Tibial nerve (tissue), 3 donors: ENCODE measurements at regions not wholly inside any gene's neighbourhood (a gene's known extent, or its start where the extent isn't known, plus 50 kb on each side); places are given as distances from the start of the nearest gene placed in this dataset.

Experiments used
- POLR2A ChIP-seq, 2 donors: fragments of 450-650 bp; IDR thresholded peaks; one replicate each; pipeline ENCODE4 v1.6.1; 2017; ENCODE audit warnings: antibody characterized with exemption in 2 of 2, mild to moderate bottlenecking in 2 of 2, moderate library complexity in 2 of 2
- TF ChIP-seq, protein P1 (sequence below), 5 experiments: fragments of 200-600 bp in 3 of 5; fragments of 450-650 bp in 2 of 5; sonication (generic) in 3 of 5; IDR thresholded peaks; one replicate each; pipeline ENCODE4 v1.5.1; 2016 to 2019; ENCODE audit warnings: antibody characterized with exemption in 5 of 5, mild to moderate bottlenecking in 3 of 5, moderate library complexity in 2 of 5

DNA sequence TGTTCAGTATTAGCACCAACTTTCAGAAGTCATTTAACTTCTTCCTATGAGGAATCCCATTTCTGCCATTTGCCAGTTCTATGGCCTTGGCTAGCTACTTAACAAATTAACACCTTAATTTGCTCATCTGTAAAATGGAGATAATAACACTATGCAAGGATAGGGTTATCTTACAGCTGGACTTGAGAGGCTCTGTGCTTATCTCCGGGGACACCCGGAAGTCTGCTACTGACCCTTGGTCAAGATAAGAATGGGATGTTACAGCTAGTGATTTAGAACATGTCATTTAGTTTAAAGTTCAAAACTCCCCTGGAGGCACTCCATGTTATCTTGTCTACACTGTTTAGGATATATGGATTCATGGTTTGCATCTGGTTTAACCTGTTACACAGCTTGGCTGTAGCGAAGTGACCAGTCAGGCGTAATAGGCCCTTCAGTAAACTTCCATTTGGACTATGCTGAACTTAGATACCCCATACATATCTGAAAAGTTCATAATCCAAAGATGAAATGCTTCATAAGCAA lies 156.0 kb upstream of the CD96 start:
- no peak for TF ChIP-seq POLR2A (IDR thresholded peaks at IDR 0.05)
- TF ChIP-seq, protein P1, sequence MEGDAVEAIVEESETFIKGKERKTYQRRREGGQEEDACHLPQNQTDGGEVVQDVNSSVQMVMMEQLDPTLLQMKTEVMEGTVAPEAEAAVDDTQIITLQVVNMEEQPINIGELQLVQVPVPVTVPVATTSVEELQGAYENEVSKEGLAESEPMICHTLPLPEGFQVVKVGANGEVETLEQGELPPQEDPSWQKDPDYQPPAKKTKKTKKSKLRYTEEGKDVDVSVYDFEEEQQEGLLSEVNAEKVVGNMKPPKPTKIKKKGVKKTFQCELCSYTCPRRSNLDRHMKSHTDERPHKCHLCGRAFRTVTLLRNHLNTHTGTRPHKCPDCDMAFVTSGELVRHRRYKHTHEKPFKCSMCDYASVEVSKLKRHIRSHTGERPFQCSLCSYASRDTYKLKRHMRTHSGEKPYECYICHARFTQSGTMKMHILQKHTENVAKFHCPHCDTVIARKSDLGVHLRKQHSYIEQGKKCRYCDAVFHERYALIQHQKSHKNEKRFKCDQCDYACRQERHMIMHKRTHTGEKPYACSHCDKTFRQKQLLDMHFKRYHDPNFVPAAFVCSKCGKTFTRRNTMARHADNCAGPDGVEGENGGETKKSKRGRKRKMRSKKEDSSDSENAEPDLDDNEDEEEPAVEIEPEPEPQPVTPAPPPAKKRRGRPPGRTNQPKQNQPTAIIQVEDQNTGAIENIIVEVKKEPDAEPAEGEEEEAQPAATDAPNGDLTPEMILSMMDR (IDR thresholded peaks at IDR 0.05), result no peak
